ENCODE measurements at regions not wholly inside any gene's neighbourhood (a gene's known extent, or its start where the extent isn't known, plus 50 kb on each side); places are given as distances from the start of the nearest gene placed in this dataset.

DNA sequence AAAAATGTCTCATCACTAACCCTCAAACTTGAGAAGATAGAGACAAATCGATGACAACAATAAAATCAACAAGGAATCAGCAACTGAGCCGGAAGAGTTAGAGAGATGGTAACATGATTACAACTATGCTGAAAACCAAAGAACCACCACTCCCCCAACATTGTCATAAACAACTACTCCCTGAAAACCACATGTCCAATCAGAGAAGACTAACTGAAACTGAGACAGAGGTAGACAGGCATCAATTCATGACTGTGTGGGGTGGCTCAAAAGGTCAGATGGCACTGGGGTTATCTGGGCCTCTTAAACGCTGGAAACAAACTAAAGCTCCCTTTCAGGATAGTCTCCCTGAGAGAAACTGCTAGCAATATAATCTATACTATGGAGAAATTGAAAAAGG lies 488.8 kb downstream of the KCTD12 start:
- TF ChIP-seq, protein P1, sequence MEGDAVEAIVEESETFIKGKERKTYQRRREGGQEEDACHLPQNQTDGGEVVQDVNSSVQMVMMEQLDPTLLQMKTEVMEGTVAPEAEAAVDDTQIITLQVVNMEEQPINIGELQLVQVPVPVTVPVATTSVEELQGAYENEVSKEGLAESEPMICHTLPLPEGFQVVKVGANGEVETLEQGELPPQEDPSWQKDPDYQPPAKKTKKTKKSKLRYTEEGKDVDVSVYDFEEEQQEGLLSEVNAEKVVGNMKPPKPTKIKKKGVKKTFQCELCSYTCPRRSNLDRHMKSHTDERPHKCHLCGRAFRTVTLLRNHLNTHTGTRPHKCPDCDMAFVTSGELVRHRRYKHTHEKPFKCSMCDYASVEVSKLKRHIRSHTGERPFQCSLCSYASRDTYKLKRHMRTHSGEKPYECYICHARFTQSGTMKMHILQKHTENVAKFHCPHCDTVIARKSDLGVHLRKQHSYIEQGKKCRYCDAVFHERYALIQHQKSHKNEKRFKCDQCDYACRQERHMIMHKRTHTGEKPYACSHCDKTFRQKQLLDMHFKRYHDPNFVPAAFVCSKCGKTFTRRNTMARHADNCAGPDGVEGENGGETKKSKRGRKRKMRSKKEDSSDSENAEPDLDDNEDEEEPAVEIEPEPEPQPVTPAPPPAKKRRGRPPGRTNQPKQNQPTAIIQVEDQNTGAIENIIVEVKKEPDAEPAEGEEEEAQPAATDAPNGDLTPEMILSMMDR (IDR thresholded peaks at IDR 0.05) = no peak
- TF ChIP-seq POLR2A (IDR thresholded peaks at IDR 0.05) = no peak

Data from testis (tissue), 2 donors.